ENCODE measurements at regions not wholly inside any gene's neighbourhood (a gene's known extent, or its start where the extent isn't known, plus 50 kb on each side); places are given as distances from the start of the nearest gene placed in this dataset.

- TF ChIP-seq EZH2 (IDR thresholded peaks at IDR 0.05; ENCODE audit: low read length, unreplicated experiment) (no peak), CTCF (conservative IDR thresholded peaks at IDR 0.05; ENCODE audit: low read depth, low read length) (no peak), EZH2phosphoT487 (IDR thresholded peaks at IDR 0.05; ENCODE audit: borderline replicate concordance, low read length) (no peak)
These were observed 77.8 kb upstream of the USP9Y start for GRCh38 chrY:12623204-12623603.

Measured in PC-3 (cell line).